Hindlimb muscle (tissue), 1 donor: ENCODE measurements at regions not wholly inside any gene's neighbourhood (a gene's known extent, or its start where the extent isn't known, plus 50 kb on each side); places are given as distances from the start of the nearest gene placed in this dataset.
"Not testable (repeated sequence)": the region's sequence is repeated elsewhere in the genome, so short reads cannot be mapped to it uniquely, and the experiment has no call there.

Source experiments
- DNase-seq: peaks from one replicate; pipeline ENCODE4 v3.0.0-alpha.2; 2013

GRCh38 chr12:65685514-65685913, 138.8 kb upstream of the HMGA2 start:
- DNase-seq: no peak

- DNase-seq: no peak
Observed at GRCh38 chr12:65689508-65689907, 134.8 kb upstream of the HMGA2 start.

- no peak for DNase-seq
Observed at GRCh38 chr12:65690477-65690876, 133.8 kb upstream of the HMGA2 start.

- DNase-seq: no peak
Observed at GRCh38 chr12:65694130-65694529, 130.2 kb upstream of the HMGA2 start.

- no peak for DNase-seq
Observed at GRCh38 chr12:65695113-65695865, 129.0 kb upstream of the HMGA2 start.

GRCh38 chr12:65696227-65696626, 128.1 kb upstream of the HMGA2 start:
- DNase-seq: no peak

- DNase-seq: no peak
Observed at GRCh38 chr12:65699251-65699650, 125.0 kb upstream of the HMGA2 start.

GRCh38 chr12:65703176-65703575, 121.1 kb upstream of the HMGA2 start:
- no peak for DNase-seq

- no peak for DNase-seq
Observed at GRCh38 chr12:65705380-65705876, 118.9 kb upstream of the HMGA2 start.

GRCh38 chr12:65707051-65707450, 117.2 kb upstream of the HMGA2 start:
- DNase-seq: no peak

GRCh38 chr12:65712260-65713004, 111.9 kb upstream of the HMGA2 start:
- no peak for DNase-seq

- DNase-seq: no peak
Observed at GRCh38 chr12:65715961-65716360, 108.3 kb upstream of the HMGA2 start.

- no peak for DNase-seq
Observed at GRCh38 chr12:65720136-65721130, 103.8 kb upstream of the HMGA2 start.

GRCh38 chr12:65721541-65722190, 102.6 kb upstream of the HMGA2 start:
- DNase-seq: no peak

- DNase-seq: no peak
Observed at GRCh38 chr12:65725376-65725775, 98.9 kb upstream of the HMGA2 start.

GRCh38 chr12:65728455-65728847, 95.8 kb upstream of the HMGA2 start:
- peak; percentile 4 for DNase-seq

GRCh38 chr12:65728848-65729793, 95.2 kb upstream of the HMGA2 start:
- DNase-seq: peak; percentile 16

GRCh38 chr12:65731771-65732170, 92.5 kb upstream of the HMGA2 start:
- DNase-seq: no peak

GRCh38 chr12:65733643-65734042, 90.6 kb upstream of the HMGA2 start:
- DNase-seq: not testable (repeated sequence)

GRCh38 chr12:65734226-65734625, 90.1 kb upstream of the HMGA2 start:
- DNase-seq: no peak

- DNase-seq: no peak
Observed at GRCh38 chr12:65739606-65740005, 84.7 kb upstream of the HMGA2 start.
